ENCODE measurements at regions not wholly inside any gene's neighbourhood (a gene's known extent, or its start where the extent isn't known, plus 50 kb on each side); places are given as distances from the start of the nearest gene placed in this dataset.
"Not testable (repeated sequence)": the region's sequence is repeated elsewhere in the genome, so short reads cannot be mapped to it uniquely, and the experiment has no call there.

DNA sequence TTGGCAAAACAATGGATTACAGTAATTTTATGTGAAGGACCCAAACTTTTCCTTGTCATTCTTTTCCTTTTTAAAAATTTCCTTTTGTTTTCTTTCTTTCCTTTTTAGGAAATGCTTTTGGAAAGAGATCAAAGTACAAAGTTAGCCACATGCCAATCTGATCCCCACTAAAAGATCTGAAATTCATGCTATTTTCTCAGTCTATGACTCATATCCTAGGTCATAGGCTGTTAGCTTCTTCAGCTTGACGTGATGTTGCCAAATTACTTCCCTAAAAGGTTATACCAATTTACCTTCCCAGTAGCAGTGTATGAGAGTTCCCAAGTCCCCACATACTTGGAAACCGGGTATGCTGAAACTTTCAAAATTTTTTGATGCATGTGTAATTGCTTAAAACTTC lies 355.3 kb downstream of the INSIG2 start:
- no peak for DNase-seq

GRCh38 chr2:118442996-118443553 lies 354.8 kb downstream of the INSIG2 start:
- peak in 1 of 2 experiments; percentile 13 for DNase-seq

- DNase-seq, result no peak
Observed at GRCh38 chr2:118442046-118442445, 353.8 kb downstream of the INSIG2 start.

DNA sequence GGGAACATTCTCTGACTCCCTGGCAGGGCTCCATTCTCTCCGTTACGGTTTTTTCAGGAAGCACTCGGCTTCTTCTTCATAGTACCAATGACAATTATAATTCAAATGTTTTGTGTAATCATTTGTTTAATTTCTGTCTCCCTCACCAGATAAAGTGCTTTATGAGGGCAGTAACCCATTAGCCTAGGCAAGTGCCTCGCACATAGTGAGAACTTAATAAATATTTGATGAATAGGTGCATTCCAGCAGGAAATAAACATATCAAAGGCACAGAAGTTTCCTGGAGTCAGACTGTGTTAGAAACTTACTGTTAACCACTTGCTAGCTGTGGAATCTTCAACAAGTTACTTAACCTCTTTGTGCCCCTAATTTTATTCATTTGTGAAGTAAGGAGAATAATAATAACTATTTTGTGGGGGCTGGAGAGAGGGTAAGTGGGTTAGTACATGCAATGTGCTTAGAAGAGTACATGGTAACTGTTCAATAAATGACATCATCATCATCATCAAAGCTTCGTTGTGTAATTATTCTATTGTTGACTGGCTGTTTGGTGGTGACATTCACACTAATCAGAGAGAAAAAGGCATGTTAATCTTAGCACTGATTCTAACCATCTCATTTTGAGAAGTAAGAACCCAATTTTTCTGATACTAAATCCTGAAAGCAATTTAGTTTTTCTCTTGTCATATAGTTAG lies 352.3 kb downstream of the INSIG2 start:
- no peak for DNase-seq

DNA sequence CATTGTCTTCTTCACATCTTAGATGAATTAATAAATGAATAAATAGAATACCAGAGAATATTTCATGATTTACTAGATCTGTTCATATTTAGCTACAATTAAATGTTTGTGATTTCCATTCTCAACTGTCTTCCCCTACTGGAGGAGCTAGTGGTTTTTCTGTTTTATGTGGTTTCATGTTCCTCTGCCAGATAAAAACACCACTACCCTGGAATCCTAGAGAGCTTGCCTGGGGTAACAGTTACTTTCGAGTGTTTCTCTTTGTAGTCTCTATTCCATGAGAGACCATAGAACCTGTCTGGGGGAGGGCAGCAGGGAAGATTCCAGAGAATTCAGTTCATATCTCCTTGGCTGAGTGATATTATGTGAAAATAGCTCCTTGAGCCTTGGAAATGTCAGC lies 349.2 kb downstream of the INSIG2 start:
- DNase-seq, result no peak

- no peak for DNase-seq
Observed at GRCh38 chr2:118431997-118432396, 343.7 kb downstream of the INSIG2 start.

GRCh38 chr2:118431586-118431985 lies 343.3 kb downstream of the INSIG2 start:
- DNase-seq, result no peak

DNA sequence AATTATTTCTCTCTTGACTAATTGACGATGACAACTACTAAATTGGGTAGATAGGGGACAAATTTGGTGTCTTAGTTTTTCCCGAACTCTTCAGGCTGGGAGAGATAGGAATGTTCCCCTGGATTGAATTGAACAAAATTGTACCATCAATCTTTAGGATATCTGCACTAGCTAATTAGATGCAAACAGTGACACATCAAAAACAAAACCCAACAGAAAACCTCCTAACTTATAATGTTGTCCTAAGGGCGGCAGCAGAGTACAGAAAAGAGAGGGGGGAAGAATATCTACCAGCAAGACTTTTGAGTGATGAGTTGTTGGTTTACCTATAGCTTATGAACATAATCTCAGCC lies 342.9 kb downstream of the INSIG2 start:
- DNase-seq, result no peak

DNA sequence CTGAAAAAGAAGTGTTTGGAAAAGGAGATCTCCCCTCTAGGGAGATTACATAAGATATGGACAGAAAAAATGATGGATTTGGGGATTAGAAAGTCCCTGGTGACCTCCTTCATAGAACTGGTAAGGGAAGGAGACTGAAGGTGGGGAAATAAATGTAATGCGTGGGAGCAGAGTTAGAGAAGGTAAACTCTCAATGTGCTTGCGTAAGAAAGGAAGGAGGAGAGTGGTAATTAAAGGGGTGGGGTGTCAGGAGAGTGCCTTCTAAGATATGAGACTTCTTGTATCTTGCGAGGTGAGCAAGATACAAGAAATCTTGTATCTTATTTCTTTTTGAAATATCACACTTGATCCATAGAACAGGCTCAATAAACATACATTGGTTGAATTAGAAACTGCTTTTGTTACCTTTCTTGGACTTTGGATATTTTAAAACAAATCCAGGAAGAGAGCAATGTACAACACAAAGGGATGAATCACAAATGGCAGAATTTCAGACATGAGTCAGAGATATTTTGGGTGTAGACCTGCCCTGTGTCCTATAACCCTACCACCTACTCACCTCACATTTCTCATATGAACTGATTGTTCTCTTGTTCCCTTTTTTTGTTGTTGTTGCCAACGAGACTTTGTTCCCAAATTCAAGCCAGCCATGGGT lies 342.4 kb downstream of the INSIG2 start:
- DNase-seq, result no peak

DNA sequence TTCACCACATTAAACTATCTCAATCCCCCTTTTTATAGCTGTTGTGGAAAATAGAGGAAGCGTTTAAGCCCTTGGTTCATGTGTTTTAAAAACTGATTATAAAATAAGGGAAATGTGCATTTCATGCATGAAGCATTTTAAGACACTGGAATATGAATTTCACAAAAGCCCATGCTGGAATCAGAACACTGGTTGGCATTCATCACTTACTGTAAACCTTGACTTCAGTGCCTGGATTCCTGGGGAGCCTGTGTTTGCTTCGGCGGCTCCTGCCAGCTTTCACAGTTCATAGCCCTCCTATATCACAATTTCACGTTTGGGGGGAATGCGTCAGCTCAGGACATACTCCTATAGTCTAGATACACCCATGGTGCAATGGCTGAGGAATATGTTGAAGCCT lies 336.9 kb downstream of the INSIG2 start:
- DNase-seq, result no peak

- DNase-seq, result no peak
Observed at GRCh38 chr2:118423776-118424175, 335.5 kb downstream of the INSIG2 start.

DNA sequence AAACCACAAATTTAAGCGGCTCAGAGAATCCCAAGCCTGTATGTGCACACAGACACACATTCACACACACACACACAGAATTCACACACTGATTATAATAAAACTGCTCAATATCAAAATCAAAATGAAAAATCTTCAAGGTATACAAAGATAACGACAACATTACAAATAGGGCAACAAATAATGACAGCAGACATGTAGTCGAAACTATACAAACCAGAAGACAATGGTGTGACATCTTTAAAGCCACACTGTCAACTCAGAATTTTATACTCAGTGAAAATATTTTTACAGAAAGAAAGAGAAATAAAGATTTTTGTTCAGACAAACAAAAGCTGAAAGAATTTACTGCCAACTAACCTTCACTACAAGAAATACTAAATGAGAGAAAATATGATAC lies 333.4 kb downstream of the INSIG2 start:
- DNase-seq, result no peak

DNA sequence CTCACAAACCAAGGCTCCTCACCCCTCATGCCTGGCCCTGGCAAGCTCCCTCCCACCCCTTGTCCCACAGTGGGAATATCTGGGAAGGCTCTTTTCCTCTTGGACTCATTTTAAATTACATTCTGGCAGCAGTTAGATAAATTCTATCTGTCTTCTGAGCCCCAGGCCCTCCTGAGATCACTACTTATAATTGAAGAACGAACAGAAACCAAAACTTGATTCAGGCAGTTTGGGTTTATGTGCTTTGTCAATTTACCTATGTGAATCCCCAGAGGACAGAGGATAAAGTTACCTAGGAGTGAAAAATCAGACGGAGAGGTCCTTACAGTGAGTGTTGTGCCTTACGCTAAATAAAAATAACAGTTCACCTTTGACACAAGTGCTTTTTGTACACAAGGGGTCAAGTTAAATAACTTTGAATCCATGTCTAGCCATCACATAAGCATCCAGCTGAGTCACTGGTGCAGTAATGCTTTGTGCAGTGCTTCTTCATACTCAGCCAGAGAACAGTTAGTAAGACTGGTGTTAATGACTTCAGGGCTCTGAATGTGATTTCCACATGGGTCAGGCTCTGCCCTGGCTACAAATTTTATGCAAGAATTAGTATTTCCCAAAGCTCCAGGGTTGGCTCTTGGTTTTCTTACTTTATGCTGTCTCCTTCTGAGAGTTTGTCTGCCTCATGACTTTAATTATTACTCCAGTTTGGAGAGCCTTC lies 329.3 kb downstream of the INSIG2 start:
- no peak for DNase-seq

- not testable (repeated sequence) for DNase-seq
Observed at GRCh38 chr2:118415186-118415585, 326.9 kb downstream of the INSIG2 start.

- peak in 1 of 2 experiments; percentile 9 for DNase-seq
Observed at GRCh38 chr2:118403658-118404451, 315.6 kb downstream of the INSIG2 start.

GRCh38 chr2:118388771-118389170 lies 300.5 kb downstream of the INSIG2 start:
- no peak for DNase-seq

GRCh38 chr2:118387509-118387908 lies 299.2 kb downstream of the INSIG2 start:
- DNase-seq, result no peak

DNA sequence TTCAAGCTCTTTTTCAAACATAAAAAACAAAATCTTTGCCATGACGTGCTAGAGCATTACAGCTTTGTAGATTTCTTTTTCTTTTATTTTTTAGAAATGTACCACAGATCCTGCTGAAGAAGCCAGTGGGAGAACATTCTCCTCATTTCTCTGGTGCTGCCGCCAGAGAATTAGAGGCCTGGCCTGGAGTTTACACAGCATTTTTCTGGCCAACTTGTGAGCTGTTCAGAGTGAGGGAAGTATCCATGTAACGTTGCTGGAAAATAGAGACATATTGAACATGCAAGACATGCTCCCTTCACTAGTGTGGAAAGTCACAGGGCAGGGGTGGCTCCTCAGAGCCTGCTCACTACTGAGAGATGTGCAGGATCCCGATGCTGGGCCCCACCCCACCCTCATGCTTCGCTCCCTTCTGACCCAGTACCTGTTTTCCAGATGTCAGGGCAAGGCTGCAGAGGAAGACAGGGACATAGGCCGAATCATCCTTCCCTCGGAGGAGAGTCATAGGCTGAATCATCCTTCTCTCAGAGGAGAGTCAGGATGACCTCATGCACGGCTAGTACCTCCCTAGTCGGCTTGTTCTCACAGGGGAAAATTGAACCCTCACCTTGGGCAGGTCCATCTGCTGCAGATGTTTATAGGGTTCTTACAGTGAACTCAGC lies 298.5 kb downstream of the INSIG2 start:
- no peak for DNase-seq

GRCh38 chr2:118380915-118381653 lies 292.8 kb downstream of the INSIG2 start:
- no peak for DNase-seq

- DNase-seq, result no peak
Observed at GRCh38 chr2:118375907-118376485, 287.7 kb downstream of the INSIG2 start.
